EL (cell line): ENCODE measurements at regions not wholly inside any gene's neighbourhood (a gene's known extent, or its start where the extent isn't known, plus 50 kb on each side); places are given as distances from the start of the nearest gene placed in this dataset.

Source experiments
- DNase-seq: peaks from one replicate; pipeline ENCODE4 v3.0.0-alpha.2; 2016

GRCh38 chr12:124096869-124097434 lies 123.9 kb downstream of the ZNF664 start:
- DNase-seq, result no peak

DNA sequence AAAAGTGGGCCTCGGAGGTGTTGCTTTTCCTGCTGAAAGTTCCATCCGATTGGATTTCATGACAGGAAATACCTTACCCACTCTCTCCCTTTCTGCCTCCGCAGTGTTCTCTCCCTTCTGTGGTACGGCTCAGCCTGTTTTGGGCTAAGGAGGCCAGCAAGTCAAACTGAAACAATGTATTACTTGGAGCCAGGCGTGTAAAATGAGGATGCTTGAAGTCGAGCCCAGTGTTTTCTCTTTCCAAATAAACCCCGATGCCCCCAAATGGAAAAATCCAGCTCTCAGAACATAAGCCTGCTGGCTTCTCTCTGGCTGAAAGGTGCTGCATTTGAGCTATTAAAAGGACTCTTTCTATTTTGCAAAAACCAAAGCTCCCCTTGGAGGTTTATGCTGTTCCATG lies 124.7 kb downstream of the ZNF664 start:
- no peak for DNase-seq

GRCh38 chr12:124098101-124098757 lies 125.2 kb downstream of the ZNF664 start:
- no peak for DNase-seq

DNA sequence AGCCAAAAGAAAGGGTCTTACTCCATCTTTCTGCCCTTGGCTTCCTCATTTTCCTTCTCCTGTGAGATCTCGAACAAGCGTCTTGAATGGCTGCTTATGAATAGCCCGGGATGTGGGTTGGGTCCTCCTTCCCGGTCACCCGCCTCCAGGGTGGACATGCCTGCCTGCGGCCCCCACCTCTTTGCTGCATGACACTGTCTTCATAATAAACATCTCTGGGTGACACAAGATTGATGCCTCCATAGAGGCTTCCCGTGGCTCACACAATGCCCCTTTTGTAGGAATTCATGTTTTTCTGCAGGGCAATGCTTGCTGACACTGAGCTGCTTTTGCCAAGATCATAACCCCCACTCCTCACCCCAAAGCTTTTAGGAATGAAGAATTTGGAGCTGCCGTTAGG lies 125.9 kb downstream of the ZNF664 start:
- no peak for DNase-seq

DNA sequence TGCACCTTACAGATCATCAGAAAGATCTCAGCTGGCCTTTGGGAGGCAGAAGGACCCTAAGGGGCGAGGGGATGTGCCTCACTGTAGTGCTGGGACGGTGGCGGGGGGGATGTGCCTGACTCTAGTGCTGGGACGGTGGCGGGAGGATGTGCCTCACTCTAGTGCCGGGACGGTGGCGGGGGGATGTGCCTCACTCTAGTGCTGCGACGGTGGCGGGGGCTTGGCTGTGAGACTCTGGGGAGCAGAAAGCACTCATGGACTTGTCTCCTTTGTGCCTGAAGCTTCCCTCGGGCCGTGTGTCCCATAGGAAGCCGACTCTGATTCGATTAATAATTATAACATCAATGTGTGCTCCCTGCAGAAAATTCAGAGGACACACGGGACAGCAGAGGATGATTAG lies 126.6 kb downstream of the ZNF664 start:
- DNase-seq, result no peak

DNA sequence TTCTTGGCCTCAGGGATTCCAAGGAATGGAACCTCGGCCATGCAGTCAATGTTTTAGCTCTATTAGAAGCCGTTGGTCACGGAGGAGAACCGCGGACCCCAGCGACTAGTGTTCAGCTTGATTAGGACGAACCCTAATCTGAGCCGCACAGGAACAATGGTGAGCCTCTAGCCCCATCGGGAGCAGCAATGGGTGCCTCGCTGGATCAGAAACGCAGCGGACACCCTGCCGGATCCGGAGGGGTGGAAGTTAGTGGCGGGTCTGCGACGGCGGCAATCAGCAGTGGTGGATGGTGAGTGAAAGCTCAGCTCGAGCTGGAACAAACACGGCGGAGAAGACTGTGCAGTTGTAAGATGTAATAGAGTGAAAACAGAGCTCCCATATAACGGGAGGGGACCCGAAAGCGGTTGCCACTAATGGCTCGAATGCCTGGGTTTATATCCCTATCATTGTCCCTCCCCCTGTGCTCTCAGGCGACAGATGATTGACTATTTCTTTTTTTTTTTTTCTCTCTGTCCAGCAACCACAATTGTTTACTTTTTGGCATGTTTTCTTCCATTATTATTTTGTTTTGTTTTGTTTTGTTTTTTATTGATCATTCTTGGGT lies 127.7 kb downstream of the ZNF664 start:
- no peak for DNase-seq

GRCh38 chr12:124105546-124105945 lies 132.5 kb downstream of the ZNF664 start:
- DNase-seq, result no peak

DNA sequence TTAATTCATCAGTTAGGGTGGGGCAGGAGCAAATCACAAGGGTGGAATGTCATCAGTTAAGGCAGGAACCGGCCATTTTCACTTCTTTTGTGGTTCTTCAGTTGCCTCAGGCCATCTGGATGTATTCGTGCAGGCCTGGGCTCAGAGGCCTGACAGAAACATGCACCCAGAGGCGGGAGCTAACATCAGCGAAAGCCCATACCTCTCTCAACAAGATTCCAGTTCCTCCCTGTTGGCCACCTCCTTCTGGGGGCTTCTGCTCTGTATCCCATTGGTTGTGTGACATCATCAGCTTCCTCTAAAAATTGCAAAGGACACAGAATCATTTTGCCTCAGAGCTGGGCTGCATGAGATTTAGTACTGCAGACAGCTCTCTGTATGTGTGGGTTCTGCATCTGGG lies 134.3 kb downstream of the ZNF664 start:
- DNase-seq, result no peak

GRCh38 chr12:124109760-124110159 lies 136.7 kb downstream of the ZNF664 start:
- DNase-seq, result peak; percentile 29

- no peak for DNase-seq
These were observed 137.4 kb downstream of the ZNF664 start for GRCh38 chr12:124110372-124110883.

- no peak for DNase-seq
These were observed 138.0 kb downstream of the ZNF664 start for GRCh38 chr12:124111006-124111405.

DNA sequence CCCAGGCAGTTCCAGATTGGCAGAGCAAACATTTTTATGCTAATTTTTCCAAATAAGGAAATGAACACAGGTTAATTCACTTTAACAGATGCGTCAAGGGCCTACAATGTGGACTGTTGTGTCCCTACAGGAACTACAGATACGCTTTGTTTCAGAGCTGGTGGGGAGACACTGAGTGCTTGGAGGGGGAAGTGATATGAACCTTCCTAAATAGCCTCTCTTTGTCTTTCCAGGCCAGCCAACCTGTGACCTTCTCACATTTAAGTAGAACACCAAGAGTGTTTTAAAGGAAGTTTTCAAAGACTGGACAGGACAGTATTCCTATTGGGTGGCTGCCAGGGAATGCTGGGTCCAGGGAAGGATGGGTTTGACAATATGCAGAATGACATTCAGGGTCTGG lies 141.3 kb downstream of the ZNF664 start:
- DNase-seq, result no peak

- no peak for DNase-seq
These were observed 142.5 kb downstream of the ZNF664 start for GRCh38 chr12:124115496-124115895.

GRCh38 chr12:124115976-124116690 lies 143.1 kb downstream of the ZNF664 start:
- no peak for DNase-seq

- DNase-seq, result no peak
These were observed 147.7 kb downstream of the ZNF664 start for GRCh38 chr12:124120739-124121138.

- DNase-seq, result no peak
These were observed 149.7 kb downstream of the ZNF664 start for GRCh38 chr12:124122722-124123121.

- no peak for DNase-seq
These were observed 150.4 kb downstream of the ZNF664 start for GRCh38 chr12:124123296-124124000.

- DNase-seq, result no peak
These were observed 152.3 kb downstream of the ZNF664 start for GRCh38 chr12:124125203-124125871.

GRCh38 chr12:124126950-124127655 lies 154.1 kb downstream of the ZNF664 start:
- no peak for DNase-seq

DNA sequence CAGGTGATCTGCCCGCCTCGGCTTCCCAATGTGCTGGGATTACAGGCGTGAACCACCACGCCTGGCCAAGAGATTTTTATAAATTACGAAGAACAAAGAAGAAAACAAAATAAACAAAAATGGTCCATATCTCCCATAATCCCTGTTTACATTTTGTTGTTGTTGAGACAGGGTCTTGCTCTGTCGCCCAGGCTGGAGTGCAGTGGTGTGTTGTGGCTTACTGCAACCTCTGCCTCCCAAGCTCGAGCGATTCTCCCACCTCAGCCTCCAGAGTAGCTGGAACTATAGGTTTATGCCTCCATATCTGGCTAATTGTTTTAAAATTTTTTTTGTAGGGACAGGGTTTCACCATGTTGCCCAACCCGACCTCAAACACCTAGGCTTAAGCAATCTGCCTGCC lies 156.1 kb downstream of the ZNF664 start:
- no peak for DNase-seq

- DNase-seq, result no peak
These were observed 157.9 kb downstream of the ZNF664 start for GRCh38 chr12:124130691-124131591.
